Stimulated activated CD4-positive, alpha-beta T cell treated with anti-CD3 and anti-CD28 coated beads, Interleukin-4, amount 100 ng/mL, for 24 hours (primary cell): ENCODE measurements at regions not wholly inside any gene's neighbourhood (a gene's known extent, or its start where the extent isn't known, plus 50 kb on each side); places are given as distances from the start of the nearest gene placed in this dataset.

Source experiments
- DNase-seq: peaks from one replicate; pipeline ENCODE4 v3.0.0-alpha.2; 2020

DNA sequence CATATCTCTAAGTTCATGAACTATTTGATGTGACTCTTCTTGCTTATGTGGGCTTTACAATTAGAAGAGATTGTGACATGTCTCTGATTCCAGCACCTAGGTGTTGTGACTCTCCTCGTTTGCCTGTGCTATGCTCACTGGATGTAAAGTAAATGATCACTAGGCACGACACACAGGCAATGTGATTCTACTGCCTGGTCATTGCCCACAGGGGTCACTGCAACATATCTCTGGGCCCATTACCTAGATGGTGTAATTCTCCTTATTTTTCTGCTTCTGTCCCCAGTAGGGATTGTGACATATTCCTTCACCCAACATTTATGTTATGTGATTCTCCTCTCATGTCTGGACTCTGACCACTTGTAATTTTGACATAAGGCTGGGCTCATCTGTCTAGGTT, 65.8 kb upstream of the ZNF91 start:
- no peak for DNase-seq

- no peak for DNase-seq
These were observed 65.4 kb upstream of the ZNF91 start for GRCh38 chr19:23460656-23461055.
